Superior temporal gyrus (tissue), 1 donor: ENCODE measurements at regions not wholly inside any gene's neighbourhood (a gene's known extent, or its start where the extent isn't known, plus 50 kb on each side); places are given as distances from the start of the nearest gene placed in this dataset.
A peak's percentile ranks its signal among the peaks of the same experiment; 100 is the strongest.
"Not testable (repeated sequence)": the region's sequence is repeated elsewhere in the genome, so short reads cannot be mapped to it uniquely, and the experiment has no call there.

Experiments
- DNase-seq: peaks from one replicate; pipeline ENCODE4 v3.0.0-alpha.2; 2016; ENCODE audit errors: extremely low spot score

DNA sequence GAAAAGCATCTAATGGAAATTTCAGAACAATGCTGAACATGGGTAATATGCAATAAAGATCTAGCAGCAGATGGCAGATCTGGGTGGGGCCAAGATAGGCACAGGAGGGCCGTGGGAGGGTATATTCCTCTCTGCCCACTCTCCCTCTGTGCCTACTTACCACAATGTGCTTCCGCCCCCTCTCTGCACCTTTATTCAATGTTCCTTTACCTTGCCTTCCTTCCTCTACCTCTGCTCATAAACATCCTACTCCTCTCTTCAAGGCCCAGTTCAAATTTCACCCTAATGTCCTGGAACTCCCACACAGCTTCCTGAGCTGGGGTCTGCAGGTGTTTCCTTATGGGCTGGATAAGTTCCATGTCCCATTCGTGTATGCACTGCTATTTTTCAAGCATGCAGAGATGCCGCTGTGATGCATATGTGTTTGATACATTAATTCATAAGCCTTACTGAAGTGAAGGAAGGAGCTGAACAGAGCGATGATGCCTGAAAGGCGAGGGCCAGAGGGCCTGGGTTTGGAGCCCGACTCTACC lies 65.6 kb upstream of the EDEM3 start:
- DNase-seq, result no peak

DNA sequence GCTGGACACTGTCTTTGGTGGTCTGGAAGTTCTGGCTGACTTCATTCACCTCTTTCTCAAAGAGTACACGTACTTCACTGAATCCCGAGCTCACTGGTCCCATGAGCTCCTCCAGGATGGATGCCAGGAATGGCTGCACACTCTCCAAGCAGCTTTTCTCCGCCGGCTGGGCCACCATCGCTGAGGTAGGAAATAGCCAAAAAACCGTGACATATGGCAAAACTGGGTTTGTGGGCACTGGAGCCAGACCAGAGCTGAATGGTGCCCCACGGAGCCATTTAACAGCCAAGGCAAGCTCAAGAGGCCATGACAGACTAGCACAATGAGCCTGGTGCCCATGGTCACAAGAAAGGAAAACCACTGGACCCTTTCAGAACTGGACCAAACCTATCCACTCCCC lies 64.0 kb upstream of the EDEM3 start:
- no peak for DNase-seq

DNA sequence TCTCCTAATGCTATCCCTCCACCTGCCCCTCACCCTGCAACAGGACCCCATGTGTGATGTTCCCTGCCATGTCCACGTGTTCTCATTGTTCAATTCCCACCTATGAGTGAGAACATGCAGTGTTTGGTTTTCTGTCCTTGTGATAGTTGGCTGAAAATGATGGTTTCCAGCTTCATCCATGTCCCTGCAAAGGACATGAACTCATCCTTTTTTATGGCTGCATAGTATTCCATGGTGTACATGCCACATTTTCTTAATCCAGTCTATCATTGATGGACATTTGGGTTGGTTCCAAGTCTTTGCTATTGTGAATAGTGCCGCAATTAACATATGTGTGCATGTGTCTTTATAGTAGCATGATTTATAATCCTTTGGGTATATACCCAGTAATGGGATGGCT lies 62.3 kb upstream of the EDEM3 start:
- not testable (repeated sequence) for DNase-seq

DNA sequence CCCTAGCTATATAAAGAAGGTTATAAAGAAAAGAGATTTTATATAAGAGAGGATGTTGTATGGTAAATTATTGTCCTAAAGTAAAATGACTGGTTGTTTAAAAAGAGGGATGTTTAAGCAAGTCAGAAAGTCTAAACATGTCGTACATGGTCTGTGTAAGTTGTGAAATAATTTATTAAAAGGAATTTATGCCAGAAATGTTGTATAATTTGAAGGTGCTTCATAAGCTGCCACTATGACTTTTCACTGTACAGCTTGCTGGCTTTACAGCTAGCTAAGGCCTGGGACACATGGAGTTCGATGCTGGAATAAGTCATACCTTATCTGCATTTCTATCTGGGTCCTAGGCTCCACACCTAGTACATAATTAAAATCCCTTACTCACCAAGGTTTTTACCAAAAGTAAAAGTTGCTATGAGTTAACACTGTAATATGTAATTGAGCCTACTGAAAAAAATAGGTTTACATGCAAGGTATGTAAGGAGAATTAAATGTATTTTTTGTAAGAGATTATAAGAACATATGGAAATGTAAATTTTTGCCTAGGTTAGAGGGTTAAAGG lies 59.0 kb upstream of the EDEM3 start:
- no peak for DNase-seq

DNA sequence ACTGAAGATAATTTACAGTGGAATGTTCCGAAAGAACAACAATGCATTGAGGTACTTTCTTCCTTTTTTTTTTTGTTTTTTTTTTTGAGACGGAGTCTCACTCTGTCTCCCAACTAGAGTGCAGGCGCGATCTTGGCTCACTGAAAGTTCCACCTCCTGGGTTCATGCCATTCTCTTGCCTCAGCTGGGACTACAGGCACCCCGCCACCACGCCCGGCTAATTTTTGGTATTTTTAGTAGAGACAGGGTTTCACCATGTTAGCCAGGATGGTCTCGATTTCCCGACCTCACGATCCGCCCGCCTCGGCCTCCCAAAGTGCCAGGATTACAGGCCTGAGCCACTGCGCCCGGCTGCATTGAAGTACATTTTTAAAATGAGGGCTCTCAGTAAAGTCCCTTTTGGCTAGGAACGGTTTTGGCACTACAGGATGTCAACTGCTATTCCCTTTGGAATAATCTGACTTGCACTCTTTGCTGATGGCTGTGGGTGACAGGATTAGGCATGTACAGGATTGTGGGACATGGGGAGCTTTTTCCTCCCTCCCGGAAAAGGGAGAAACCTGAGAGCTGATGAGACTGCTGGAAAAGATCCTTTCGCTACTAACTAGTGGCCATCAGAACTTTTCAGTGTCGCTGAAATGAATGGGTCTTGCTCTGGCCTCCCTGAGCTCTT lies 56.9 kb upstream of the EDEM3 start:
- DNase-seq, result no peak

DNA sequence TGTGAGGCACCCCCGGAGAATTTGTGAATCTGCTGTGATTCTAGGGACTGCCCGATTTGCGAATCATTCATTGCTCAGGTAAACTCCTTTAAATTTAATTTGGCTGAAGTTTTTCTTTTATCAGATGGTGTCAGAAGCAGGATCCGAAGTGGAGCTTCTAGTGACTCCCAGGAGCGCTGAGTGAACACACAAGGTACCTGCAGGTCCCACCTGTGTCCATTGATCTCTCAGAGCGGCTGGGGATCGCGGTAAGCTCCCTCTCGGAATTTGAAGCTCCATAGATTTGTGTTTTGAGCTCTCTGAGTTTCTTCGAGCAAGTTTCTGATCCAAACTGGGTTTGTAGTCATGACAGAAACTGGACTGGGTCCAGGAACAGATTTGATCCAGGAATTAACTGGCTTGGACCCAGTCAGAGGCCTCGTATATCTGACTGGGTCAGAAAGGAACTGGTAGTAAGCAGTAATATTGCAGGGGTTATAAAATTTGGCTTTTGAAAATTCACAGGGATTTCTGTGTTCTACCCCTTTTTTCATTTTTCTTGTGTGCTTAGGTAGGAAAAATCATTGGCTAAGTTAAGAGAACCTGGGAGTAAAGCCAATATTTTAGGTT lies 56.2 kb upstream of the EDEM3 start:
- no peak for DNase-seq

DNA sequence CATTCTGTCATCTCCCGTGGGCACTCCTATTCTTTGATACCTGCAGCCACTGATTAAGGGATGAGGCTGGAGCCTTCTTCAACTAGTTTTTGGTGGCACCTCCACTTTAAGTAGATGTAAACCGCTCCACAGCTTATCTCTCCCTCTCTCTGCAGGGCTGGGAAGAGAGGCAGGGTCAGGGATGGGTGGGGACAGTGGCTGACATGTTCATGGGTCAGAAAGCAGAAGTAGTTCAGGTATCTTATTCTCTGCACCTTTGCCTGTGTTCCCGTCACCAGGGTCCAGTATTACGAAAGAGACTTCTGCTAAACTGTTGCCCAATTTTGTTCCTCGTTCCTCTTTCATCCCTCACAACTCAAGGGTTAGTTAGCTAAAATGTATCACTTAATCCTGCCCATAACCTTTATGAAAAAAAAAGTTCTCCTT lies 51.7 kb upstream of the EDEM3 start:
- DNase-seq, result no peak

DNA sequence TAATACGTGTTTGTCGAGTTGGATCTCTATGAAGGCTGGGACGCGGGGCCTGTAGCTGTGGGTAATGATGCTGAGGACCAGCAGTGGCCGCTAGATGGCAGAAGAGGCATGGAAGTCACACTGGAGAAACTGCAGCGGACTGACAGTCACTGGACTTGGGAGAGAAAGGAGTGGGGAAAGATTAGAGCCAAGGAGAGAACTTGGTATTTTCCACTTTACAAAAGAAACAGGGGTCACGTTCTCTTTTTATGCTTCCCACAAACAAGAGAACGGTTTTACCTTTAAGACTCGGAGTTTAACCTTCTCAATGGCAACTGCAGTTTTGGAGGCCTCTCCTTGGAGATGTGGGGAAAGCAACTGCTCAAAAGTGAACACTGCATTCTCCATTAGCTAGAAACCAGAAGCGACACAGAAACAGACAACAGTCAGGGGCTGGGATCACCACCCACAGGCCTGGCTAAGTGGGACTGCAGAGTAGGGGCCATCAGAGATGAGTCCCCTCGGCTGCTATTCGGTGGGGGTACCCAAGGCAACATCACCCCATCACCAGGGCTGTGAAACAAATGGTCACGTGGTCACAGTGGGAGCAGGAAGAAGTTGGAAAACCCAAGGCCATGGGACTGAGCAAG lies 51.1 kb upstream of the EDEM3 start:
- DNase-seq, result peak; percentile 93
